ENCODE measurements at regions not wholly inside any gene's neighbourhood (a gene's known extent, or its start where the extent isn't known, plus 50 kb on each side); places are given as distances from the start of the nearest gene placed in this dataset.

- H3K4me1 ChIP-seq (ENCODE audit: insufficient read depth, low read length): no peaks in the 10 kb centered on the region
- H4K91ac ChIP-seq (ENCODE audit: insufficient read length, low read depth, low read length): no peak overlapping the region
- no peaks in the 10 kb centered on the region; a peak in 1 of 5 replicates for H3K9me3 Mint-ChIP-seq
- no peaks in the 10 kb centered on the region for H3K36me3 Mint-ChIP-seq (ENCODE audit: insufficient read depth in 1 of 3, low read depth in 3 of 3)
- no peak overlapping the region for H4K5ac ChIP-seq (ENCODE audit: insufficient read length, low read depth, low read length)
- no peak overlapping the region for H3K56ac ChIP-seq (ENCODE audit: insufficient read length, low read depth, low read length)
- H3K23me2 ChIP-seq (ENCODE audit: insufficient read length, low read depth, low read length, poor library complexity, severe bottlenecking): no peaks in the 10 kb centered on the region
- no peak overlapping the region for H2BK12ac ChIP-seq (ENCODE audit: insufficient read length, low read depth, low read length)
- H3K23ac ChIP-seq (ENCODE audit: insufficient read length, low read depth, low read length): no peak overlapping the region
- H3K79me2 ChIP-seq (ENCODE audit: insufficient read depth, low read length): no peaks in the 10 kb centered on the region
- no peak overlapping the region for H3K4me2 ChIP-seq (ENCODE audit: insufficient read depth, insufficient read length, low read length)
- no peak overlapping the region for H2BK15ac ChIP-seq (ENCODE audit: low read depth, low read length)
- TF ChIP-seq, protein P1, sequence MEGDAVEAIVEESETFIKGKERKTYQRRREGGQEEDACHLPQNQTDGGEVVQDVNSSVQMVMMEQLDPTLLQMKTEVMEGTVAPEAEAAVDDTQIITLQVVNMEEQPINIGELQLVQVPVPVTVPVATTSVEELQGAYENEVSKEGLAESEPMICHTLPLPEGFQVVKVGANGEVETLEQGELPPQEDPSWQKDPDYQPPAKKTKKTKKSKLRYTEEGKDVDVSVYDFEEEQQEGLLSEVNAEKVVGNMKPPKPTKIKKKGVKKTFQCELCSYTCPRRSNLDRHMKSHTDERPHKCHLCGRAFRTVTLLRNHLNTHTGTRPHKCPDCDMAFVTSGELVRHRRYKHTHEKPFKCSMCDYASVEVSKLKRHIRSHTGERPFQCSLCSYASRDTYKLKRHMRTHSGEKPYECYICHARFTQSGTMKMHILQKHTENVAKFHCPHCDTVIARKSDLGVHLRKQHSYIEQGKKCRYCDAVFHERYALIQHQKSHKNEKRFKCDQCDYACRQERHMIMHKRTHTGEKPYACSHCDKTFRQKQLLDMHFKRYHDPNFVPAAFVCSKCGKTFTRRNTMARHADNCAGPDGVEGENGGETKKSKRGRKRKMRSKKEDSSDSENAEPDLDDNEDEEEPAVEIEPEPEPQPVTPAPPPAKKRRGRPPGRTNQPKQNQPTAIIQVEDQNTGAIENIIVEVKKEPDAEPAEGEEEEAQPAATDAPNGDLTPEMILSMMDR (conservative IDR thresholded peaks at IDR 0.05): no peak
- no peak overlapping the region for H3K27ac Mint-ChIP-seq
- H4K20me1 ChIP-seq (ENCODE audit: control insufficient read depth, insufficient read depth, insufficient read length): no peaks in the 10 kb centered on the region
- H3K4me1 Mint-ChIP-seq: no peaks in the 10 kb centered on the region
- no peaks in the 10 kb centered on the region for H3K9me3 ChIP-seq (ENCODE audit: control insufficient read depth, low read depth, low read length)
- H3K4me3 Mint-ChIP-seq: no peak overlapping the region
- no peak overlapping the region for H2BK20ac ChIP-seq (ENCODE audit: low read depth, low read length, poor library complexity, severe bottlenecking)
- H2AFZ ChIP-seq (ENCODE audit: low read length): no peak overlapping the region
- no peak overlapping the region for H2AK5ac ChIP-seq (ENCODE audit: insufficient read length, low read length)
- no peaks in the 10 kb centered on the region for H3K27me3 ChIP-seq (ENCODE audit: insufficient read depth, low read length)
- no peak overlapping the region for H3K9ac ChIP-seq (ENCODE audit: extremely low read depth, insufficient read length, low read length)
- no peak overlapping the region for H3K4ac ChIP-seq (ENCODE audit: low read depth, low read length)
- no peak overlapping the region for H3T11ph ChIP-seq (ENCODE audit: low read length)
- no peak overlapping the region for H3K18ac ChIP-seq (ENCODE audit: insufficient read length, low read depth, low read length)
- H3K27ac ChIP-seq (ENCODE audit: insufficient read length, low read depth, low read length): no peak overlapping the region
- H4K8ac ChIP-seq (replicated peaks; ENCODE audit: insufficient read length, low read depth, low read length): no peak overlapping the region
- no peak overlapping the region for H2BK5ac ChIP-seq (ENCODE audit: insufficient read length, low read length)
- no CpG with 5 or more reads among the region's 4 CpGs for WGBS (ENCODE audit: extremely low coverage, insufficient read length, low lambda C conversion rate)
- H2BK120ac ChIP-seq (ENCODE audit: low read depth, low read length, poor library complexity, severe bottlenecking): no peak overlapping the region
- H3K27me3 Mint-ChIP-seq (ENCODE audit: low read depth): no peaks in the 10 kb centered on the region
- H3K79me1 ChIP-seq (ENCODE audit: insufficient read depth, low read depth, low read length, poor library complexity, severe bottlenecking): no peaks in the 10 kb centered on the region
- H3K14ac ChIP-seq (ENCODE audit: insufficient read depth, low read length): no peak overlapping the region
- DNase-seq: no peak
Observed at GRCh38 chr4:20101831-20102230, 149.9 kb upstream of the SLIT2 start.
